HepG2 (cell line): ENCODE measurements at regions not wholly inside any gene's neighbourhood (a gene's known extent, or its start where the extent isn't known, plus 50 kb on each side); places are given as distances from the start of the nearest gene placed in this dataset.

Experiments
- BRCA1 ChIP-seq: sonication (generic); formaldehyde crosslinking; IDR thresholded peaks from 2 replicates; pipeline ENCODE4 v1.4.0; 2020; ENCODE audit warnings: missing genetic modification reagents
- EP300 ChIP-seq, 3 experiments: sonication (generic) in 1 of 3; formaldehyde crosslinking in 1 of 3; IDR thresholded peaks; 2 replicates each; pipeline versions ENCODE4 v1.5.1 to v1.6.1; 2011 to 2020; ENCODE audit warnings: low read depth in 2 of 3, low read length in 2 of 3, borderline replicate concordance in 1 of 3, improper control_type of control experiment in 1 of 3, mild to moderate bottlenecking in 1 of 3, missing genetic modification reagents in 1 of 3, moderate library complexity in 1 of 3
- PHF8 ChIP-seq: sonication (generic); formaldehyde crosslinking; IDR thresholded peaks from 2 replicates; pipeline ENCODE4 v1.5.0; 2020; ENCODE audit warnings: missing genetic modification reagents
- ZHX1 ChIP-seq: sonication (generic); formaldehyde crosslinking; IDR thresholded peaks from 2 replicates; pipeline ENCODE4 v1.8.1; 2022; ENCODE audit warnings: low read depth, mild to moderate bottlenecking, missing genetic modification reagents
- ZNF407 ChIP-seq: sonication (generic); formaldehyde crosslinking; IDR thresholded peaks from one replicate; pipeline ENCODE4 v1.5.1; 2020; ENCODE audit warnings: mild to moderate bottlenecking, missing genetic modification reagents; ENCODE audit errors: not compliant biosample characterization

- TF ChIP-seq BRCA1 (CRISPR knock-in tag) (no peak), EP300 (IDR thresholded peaks at IDR 0.05; ENCODE audit: low read depth in 2 of 2, low read length in 2 of 2) (no peak), EP300 (CRISPR knock-in tag; IDR thresholded peaks at IDR 0.05; ENCODE audit: borderline replicate concordance) (no peak), PHF8 (no peak), ZNF407 (no peak), ZHX1 (CRISPR knock-in tag) (no peak)
Observed at GRCh38 chr2:88253997-88254396, 83.9 kb downstream of the THNSL2 start.
